CD4-positive, alpha-beta T cell treated with Interleukin-21 for 1 hour (primary cell): ENCODE measurements at regions not wholly inside any gene's neighbourhood (a gene's known extent, or its start where the extent isn't known, plus 50 kb on each side); places are given as distances from the start of the nearest gene placed in this dataset.

ENCODE experiments used
- DNase-seq: peaks from one replicate; pipeline ENCODE4 v3.0.0-alpha.2; 2020

GRCh38 chr3:55341502-55342031 is 145.5 kb downstream of the WNT5A start:
- no peak for DNase-seq

GRCh38 chr3:55339819-55340218 is 147.3 kb downstream of the WNT5A start:
- DNase-seq: no peak

- no peak for DNase-seq
Observed at GRCh38 chr3:55339390-55339789, 147.7 kb downstream of the WNT5A start.

- no peak for DNase-seq
Observed at GRCh38 chr3:55337641-55338180, 149.4 kb downstream of the WNT5A start.

GRCh38 chr3:55333923-55334322 is 153.2 kb downstream of the WNT5A start:
- DNase-seq: no peak

- no peak for DNase-seq
Observed at GRCh38 chr3:55333046-55333445, 154.1 kb downstream of the WNT5A start.

- no peak for DNase-seq
Observed at GRCh38 chr3:55332176-55332575, 154.9 kb downstream of the WNT5A start.

GRCh38 chr3:55331524-55331923 is 155.6 kb downstream of the WNT5A start:
- no peak for DNase-seq

GRCh38 chr3:55330756-55331155 is 156.3 kb downstream of the WNT5A start:
- no peak for DNase-seq

GRCh38 chr3:55330355-55330754 is 156.8 kb downstream of the WNT5A start:
- no peak for DNase-seq

- no peak for DNase-seq
Observed at GRCh38 chr3:55329849-55330248, 157.3 kb downstream of the WNT5A start.

- no peak for DNase-seq
Observed at GRCh38 chr3:55327131-55327920, 159.8 kb downstream of the WNT5A start.

- DNase-seq: no peak
Observed at GRCh38 chr3:55322638-55323037, 164.5 kb downstream of the WNT5A start.

- DNase-seq: no peak
Observed at GRCh38 chr3:55320928-55321327, 166.2 kb downstream of the WNT5A start.

- DNase-seq: no peak
Observed at GRCh38 chr3:55315396-55315795, 171.7 kb downstream of the WNT5A start.

GRCh38 chr3:55313666-55314065 is 173.4 kb downstream of the WNT5A start:
- no peak for DNase-seq

- no peak for DNase-seq
Observed at GRCh38 chr3:55309336-55309735, 177.8 kb downstream of the WNT5A start.

- DNase-seq: no peak
Observed at GRCh38 chr3:55307622-55308021, 179.5 kb downstream of the WNT5A start.

- no peak for DNase-seq
Observed at GRCh38 chr3:55305696-55306485, 181.2 kb downstream of the WNT5A start.

- no peak for DNase-seq
Observed at GRCh38 chr3:55300701-55301100, 186.4 kb downstream of the WNT5A start.

- DNase-seq: no peak
Observed at GRCh38 chr3:55297706-55298105, 189.4 kb downstream of the WNT5A start.

GRCh38 chr3:55297245-55297644 is 189.9 kb downstream of the WNT5A start:
- no peak for DNase-seq

- no peak for DNase-seq
Observed at GRCh38 chr3:55296791-55297190, 190.3 kb downstream of the WNT5A start.

GRCh38 chr3:55296030-55296429 is 191.1 kb downstream of the WNT5A start:
- no peak for DNase-seq
